Activated T-helper 1 cell treated with Interleukin-2 at 50 U/mL for 16 hours (primary cell): ENCODE measurements at regions not wholly inside any gene's neighbourhood (a gene's known extent, or its start where the extent isn't known, plus 50 kb on each side); places are given as distances from the start of the nearest gene placed in this dataset.
A peak's percentile ranks its signal among the peaks of the same experiment; 100 is the strongest.
"Not testable (repeated sequence)": the region's sequence is repeated elsewhere in the genome, so short reads cannot be mapped to it uniquely, and the experiment has no call there.

ENCODE experiments used
- DNase-seq: peaks from one replicate; pipeline ENCODE4 v3.0.0-alpha.2; 2020; ENCODE audit warnings: low read depth

DNA sequence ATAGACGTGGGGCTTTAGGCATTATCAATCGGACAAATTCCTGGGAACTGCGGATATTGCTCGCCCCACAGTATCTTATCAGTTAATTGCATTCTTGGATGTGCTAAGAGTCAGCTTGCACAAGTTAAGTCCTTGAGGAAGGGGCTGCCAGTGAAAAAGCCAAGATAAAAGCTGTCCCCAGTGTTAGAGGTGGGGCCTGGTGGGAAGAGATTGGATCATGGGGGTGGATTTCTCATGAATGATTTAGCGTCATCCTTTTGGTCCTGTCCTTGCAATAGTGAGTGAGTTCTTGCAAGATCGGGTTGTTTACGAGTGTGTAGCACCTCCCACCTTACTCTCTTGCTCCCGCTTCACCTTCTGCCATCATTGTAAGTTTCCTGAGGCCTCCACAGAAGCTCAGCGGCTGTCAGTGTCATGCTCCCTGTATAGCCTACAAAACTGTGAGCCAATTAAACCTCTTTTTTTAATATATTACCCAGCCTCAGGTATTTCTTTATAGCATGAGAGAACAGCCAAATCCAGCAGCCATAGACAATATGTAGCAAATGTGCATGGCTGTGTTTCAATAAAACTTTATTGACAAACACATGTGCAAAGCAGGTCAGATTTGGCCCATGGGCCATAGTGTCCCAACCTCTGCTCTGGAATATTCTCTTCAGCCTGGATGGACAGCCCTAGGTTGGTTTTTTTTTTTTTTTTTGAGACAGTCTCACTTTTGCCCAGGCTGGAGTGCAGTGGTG lies 189.2 kb downstream of the OTOP1 start:
- DNase-seq: not testable (repeated sequence)

DNA sequence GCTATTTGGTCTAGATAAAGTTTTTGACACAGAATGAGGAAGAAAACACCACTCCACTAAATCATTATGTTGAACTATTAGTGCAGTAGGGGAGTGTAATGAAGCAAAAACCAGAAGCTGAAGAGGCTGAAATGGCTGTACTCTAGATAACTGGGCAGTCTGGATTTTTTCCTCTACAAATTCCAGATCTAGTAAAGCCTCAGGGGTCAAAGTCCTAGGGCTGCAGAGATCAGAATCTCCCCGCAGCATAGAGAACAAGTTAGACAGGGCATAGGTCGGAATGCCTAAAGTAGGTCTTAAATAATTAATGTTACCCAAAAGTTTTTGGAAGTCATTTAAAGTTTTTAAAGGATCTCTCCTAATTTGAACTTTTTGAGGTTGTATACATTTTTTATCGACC lies 180.9 kb downstream of the OTOP1 start:
- not testable (repeated sequence) for DNase-seq

DNA sequence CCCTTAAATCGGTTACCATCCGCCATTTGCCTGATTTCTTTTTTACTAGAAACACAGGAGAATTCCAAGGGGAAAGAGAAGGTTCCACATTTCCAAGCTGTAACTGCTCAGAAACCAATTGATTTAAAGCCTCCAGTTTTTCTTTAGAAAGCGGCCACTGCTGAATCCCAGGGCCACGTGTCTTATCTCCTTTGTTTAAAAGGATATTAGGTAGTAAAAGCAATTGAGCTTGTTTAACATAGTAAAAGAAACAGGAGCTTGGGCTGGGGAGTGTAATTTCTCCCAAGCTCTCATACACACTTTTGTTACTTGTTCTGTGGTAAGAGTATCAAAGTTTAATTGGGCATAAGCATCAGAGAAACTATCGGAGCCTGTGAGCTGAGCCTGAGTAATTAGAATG lies 180.0 kb downstream of the OTOP1 start:
- DNase-seq: not testable (repeated sequence)

- DNase-seq: not testable (repeated sequence)
These were observed 179.5 kb downstream of the OTOP1 start for GRCh38 chr4:4047202-4047601.

DNA sequence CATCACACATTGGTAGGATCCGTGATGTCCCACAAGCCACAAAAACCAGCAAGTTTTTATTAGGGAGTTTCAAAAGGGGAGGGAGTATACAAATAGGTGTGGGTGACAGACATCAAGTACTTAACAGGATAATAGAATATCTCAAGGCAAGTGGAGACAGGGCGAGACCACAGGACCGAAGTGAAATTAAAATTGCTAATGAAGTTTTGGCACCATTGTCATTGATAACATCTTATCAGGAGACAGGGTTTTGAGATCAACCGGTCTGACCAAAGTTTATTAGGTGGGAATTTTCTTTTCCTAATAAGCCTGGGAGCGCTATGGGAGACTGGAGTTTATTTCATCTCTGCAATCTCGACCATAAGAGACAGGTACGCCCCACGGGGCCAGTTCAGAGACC lies 178.5 kb downstream of the OTOP1 start:
- DNase-seq: not testable (repeated sequence)

DNA sequence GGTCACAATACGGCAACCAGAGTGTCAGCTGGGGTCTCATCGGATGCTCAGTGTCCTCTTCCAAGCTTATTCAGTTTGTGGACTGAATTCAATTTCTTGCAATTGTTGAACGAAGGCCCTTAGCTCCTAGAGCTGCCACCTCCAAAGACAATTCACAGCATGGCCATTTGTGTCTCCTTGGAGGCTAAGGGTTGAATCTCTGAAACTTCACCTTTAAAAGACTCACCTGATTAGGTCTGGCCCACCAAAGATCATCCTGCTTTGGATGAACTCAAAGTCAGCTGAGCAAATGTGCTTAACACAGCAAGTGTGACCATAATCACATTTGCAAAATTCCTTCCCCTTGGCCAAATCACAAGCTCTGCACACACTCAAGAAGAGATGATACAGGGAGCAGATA lies 175.9 kb downstream of the OTOP1 start:
- DNase-seq: not testable (repeated sequence)

DNA sequence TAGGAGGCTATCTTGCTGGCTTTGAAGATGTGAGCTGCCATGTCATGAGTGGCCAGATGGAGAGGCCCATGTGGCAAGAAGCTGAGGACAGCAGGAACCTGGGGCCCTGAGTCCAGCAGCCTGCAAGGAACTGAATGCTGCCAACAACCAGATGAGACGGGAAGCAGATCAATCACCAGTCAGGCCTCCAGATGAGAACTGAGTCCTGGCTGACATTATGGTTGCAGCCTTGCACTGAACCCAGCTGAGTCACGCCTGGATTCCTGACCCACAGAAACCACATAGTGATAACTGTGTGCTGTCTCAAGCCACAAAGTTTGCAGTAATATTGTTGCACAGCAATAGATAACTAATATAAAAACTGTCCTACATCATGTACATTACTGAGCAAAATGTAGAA lies 173.8 kb downstream of the OTOP1 start:
- DNase-seq: not testable (repeated sequence)

DNA sequence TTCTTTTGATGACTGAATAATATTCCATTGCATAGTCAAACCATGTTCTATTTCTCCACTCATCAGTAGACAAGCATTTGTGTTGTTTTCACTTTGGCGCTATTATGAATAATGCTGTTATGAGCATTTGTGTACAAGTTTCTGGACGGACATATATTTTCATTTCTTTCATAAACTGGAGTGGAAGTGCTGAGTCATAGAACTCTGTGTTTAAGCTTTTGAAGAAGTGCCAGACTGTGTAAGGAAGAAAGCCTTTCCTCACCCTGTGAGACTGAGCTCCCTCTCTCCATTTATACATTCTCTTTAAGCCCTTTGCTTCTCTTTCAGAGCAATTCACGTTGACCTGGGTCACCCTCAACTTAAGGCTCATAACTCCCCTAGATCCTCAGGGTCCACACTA lies 169.5 kb downstream of the OTOP1 start:
- DNase-seq: not testable (repeated sequence)

DNA sequence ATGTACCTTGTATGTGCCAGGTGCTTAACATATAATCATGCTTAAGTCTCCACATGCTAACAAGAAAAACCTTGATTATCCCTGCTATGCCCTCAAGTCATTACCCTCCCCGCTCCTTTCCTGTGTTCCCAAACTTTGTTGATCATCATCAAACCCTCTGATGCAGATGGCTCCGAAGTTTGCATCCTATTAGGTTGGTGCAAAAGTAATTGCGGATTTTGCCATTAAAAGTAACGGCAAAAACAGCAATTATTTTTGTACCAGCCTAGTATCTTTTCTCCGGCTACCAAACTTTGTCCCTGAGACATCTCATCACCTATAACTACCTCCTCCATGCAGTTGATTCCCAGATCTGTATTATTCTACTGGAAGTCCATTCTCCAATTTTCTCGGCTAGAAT lies 142.6 kb downstream of the OTOP1 start:
- not testable (repeated sequence) for DNase-seq

GRCh38 chr4:4089716-4090419 lies 136.9 kb downstream of the OTOP1 start:
- not testable (repeated sequence) for DNase-seq

DNA sequence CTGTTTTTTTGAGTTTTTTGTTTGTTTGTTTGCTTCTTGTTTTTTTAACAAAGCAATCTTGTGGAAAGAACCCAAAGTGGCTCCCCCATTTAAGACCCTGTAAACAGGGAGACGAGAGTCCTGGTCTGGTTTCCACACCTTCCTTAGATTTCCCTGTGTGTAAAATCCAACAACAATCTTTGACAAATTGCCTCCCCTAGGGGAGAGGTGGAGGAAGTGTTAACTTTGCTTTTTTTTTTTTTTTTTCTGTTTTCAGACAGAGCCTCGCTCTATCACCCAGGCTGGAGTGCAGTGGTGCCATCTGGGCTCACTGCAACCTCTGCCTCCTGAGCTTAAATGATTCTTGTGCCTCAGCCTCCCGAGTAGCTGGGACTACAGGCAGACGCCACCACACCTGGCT lies 136.0 kb downstream of the OTOP1 start:
- DNase-seq: not testable (repeated sequence)

- not testable (repeated sequence) for DNase-seq
These were observed 134.6 kb downstream of the OTOP1 start for GRCh38 chr4:4092159-4092558.

DNA sequence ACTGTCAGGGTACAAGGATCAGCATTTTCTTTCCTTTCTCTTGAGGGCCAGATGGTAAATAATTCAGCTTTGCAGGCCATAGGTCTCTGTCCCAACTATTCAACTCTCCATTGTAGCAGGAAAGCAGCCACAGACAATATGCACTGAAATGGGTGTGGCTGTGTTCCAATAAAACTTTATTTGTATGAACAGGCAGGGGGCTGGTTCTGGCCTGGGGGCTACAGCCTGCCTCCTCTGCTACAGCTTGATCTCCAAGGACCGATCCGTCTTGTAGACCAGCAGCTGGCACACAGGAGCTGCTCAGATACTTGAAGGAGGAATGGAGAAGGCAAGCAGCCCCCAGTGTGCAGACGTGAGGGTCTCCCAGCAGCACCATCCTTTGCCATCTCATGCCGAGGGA lies 127.1 kb downstream of the OTOP1 start:
- DNase-seq: not testable (repeated sequence)

- not testable (repeated sequence) for DNase-seq
These were observed 119.8 kb downstream of the OTOP1 start for GRCh38 chr4:4106923-4107322.

DNA sequence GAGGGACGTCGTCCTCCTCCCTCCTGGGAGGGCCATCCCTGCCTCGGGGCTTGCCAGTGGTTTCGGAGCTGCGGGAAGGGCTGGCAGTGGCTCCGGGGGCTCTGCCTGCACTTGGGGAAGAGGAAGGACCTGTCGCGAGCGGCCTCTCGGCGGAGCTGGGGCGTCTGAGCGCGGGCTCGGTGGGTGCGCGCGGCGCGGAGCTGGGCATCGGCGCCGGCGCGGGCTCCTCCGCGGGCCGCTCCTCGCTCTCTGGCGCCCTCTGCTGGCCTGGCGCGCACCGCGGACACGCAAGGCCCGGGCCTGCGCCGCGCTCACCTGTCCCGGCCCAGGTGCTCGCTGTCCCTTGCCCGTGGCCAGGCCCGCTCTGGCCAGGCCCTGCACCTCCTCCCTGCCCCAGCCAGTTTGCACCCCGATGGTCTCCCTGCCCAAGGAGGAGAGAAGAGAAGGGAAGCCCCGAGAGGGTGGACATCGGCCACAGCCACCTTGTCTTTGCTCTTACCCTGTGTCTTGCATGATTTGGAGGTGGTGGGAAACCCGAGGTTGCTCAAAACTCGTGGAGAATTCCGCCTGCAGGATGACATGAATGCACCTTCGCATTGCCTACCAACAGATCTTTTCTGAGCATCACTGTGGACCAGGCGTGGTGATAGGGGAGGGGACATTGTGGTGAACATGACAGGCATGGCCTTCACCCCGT lies 119.2 kb downstream of the OTOP1 start:
- DNase-seq: peak; percentile 62

DNA sequence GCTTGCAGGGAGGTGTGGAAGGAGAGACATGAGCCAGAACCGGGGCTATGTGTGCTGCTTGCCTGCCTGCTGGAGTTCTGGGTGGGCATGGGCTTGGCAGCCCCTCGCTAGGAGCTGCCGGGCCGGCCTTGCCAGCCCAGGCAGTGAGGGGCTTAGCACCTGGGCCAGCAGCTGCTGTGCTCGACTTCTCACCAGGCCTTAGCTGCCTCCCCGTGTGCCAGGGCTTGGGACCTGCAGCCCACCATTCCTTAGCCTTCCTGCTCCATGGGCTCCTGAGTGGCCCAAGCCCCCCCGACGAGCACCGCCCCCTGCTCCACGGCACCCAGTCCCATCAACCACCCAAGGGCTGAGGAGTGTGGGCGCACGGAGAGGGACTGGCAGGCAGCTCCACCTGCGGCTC lies 111.3 kb downstream of the OTOP1 start:
- DNase-seq: not testable (repeated sequence)

DNA sequence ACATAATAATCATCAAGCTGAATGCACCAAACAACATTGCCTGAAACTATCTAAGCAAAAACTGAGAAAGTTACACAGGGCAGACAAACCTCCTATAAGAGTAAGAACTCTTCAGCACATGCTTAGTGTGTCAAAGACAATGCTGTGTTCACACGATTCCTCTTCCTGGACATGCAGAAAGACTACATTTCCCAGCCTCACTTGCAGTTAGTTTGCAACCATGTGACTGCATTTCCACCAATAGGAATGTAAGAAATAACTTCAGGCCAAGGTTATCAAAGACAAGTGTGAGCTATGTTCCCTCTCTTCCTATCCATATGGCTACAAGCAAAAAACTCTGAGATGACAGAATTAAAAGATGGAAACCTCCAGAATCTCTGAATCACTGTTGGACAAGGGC lies 109.8 kb downstream of the OTOP1 start:
- DNase-seq: not testable (repeated sequence)

DNA sequence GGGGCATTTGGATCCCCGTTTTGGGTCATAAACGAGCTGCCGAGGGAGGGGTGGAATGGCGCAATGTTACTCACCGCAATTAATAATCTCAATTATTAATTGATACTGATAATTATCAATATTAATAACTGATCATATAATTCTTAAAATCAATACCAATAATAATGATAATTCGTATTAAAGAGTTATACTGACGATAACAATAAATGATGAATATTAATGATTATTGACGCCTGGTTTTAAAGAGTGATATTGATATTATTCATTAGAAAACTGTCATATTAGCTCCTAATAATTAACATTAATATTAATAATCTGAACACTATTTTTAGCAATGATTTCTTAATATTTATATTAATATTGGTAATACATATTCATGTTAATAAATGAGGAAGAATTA lies 92.4 kb downstream of the OTOP1 start:
- not testable (repeated sequence) for DNase-seq

DNA sequence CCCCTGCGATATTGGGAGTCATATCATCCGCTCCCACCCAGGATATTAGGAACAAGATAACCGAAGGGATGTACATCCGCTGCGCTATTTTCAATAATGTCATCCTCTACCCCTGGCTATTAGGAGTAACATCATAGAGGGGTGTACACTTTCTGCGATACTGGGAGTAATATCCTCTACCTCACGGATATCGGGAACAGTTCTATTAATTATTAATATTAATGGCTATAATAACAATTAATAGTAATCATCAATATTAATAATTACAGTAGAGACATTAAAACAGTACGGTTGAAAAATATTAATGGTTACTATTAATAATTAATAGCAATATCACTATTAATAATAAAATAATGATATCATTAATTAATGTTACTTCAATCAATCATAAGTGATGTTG lies 90.1 kb downstream of the OTOP1 start:
- not testable (repeated sequence) for DNase-seq
